ENCODE measurements at regions not wholly inside any gene's neighbourhood (a gene's known extent, or its start where the extent isn't known, plus 50 kb on each side); places are given as distances from the start of the nearest gene placed in this dataset.

DNA sequence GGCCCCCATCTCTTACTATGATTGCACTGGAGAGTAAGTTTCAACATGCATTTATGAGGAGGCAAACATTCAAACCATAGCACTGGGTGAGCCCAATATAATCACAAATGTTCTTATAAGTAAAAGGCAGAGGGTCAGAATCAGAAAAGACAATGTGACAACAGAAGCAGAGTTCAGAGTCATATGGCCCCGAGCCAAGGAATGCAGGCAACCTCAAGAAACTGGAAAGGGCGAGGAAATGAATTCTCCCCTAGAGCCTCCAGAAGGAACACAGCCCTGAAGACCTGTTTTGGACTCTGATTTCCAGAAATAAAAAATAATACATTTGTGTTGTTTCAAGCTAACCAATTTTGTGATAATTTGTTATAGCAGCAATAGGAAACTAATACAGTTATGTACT, 81.3 kb upstream of the ABI3BP start:
- TF ChIP-seq POLR2AphosphoS5 (IDR thresholded peaks at IDR 0.05; ENCODE audit: borderline replicate concordance, low read depth, low read length) = no peak
- TF ChIP-seq EZH2 (IDR thresholded peaks at IDR 0.05) = no peak
- no peak for TF ChIP-seq FOXP2 (optimal IDR thresholded peaks at IDR 0.05; ENCODE audit: control extremely low read depth, extremely low read length, insufficient read depth)

All from SK-N-MC (cell line).